HFFc6 (cell line): ENCODE measurements at regions not wholly inside any gene's neighbourhood (a gene's known extent, or its start where the extent isn't known, plus 50 kb on each side); places are given as distances from the start of the nearest gene placed in this dataset.
A peak's percentile ranks its signal among the peaks of the same experiment; 100 is the strongest.

Experiments used
- DNase-seq: peaks from one replicate; pipeline ENCODE4 v3.0.0-alpha.2; 2018
- H3K27ac Mint-ChIP-seq: 2 replicates; pipeline ENCODE4 v1.8.0; 2020; ENCODE audit warnings: mild to moderate bottlenecking, mixed read lengths
- H3K27me3 Mint-ChIP-seq: 2 replicates; pipeline ENCODE4 v1.8.0; 2021; ENCODE audit warnings: mild to moderate bottlenecking, moderate library complexity, mixed read lengths; ENCODE audit not compliant: insufficient read depth
- H3K36me3 Mint-ChIP-seq: 2 replicates; pipeline ENCODE4 v1.8.0; 2021; ENCODE audit warnings: low read depth, mixed read lengths
- H3K4me1 Mint-ChIP-seq: 2 replicates; pipeline ENCODE4 v1.8.0; 2020; ENCODE audit warnings: low read depth, mixed read lengths
- H3K4me3 Mint-ChIP-seq: 2 replicates; pipeline ENCODE4 v1.8.0; 2020; ENCODE audit warnings: mild to moderate bottlenecking, moderate library complexity, mixed read lengths
- H3K9me3 Mint-ChIP-seq: 2 replicates; pipeline ENCODE4 v1.8.0; 2020; ENCODE audit warnings: mild to moderate bottlenecking, mixed read lengths
- CTCF ChIP-seq: fragments of 200-600 bp; sonication (generic); IDR thresholded peaks from 2 replicates; pipeline ENCODE4 v1.5.0; 2021; ENCODE audit warnings: antibody characterized with exemption, mild to moderate bottlenecking

- TF ChIP-seq CTCF, result no peak
- no peaks in the 10 kb centered on the region for H3K27me3 Mint-ChIP-seq
- no peak overlapping the region; the same call in 1 of the 2 replicates for H3K27ac Mint-ChIP-seq
- H3K9me3 Mint-ChIP-seq, result no peaks in the 10 kb centered on the region
- peaks cover 14% of the 10 kb centered on the region for H3K4me1 Mint-ChIP-seq
- H3K4me3 Mint-ChIP-seq, result no peak overlapping the region
- no peaks in the 10 kb centered on the region for H3K36me3 Mint-ChIP-seq
- peak; percentile 28 for DNase-seq
These were observed 397.0 kb downstream of the METTL15 start for GRCh38 chr11:28505232-28505631.

GRCh38 chr11:28504555-28505110, 396.4 kb downstream of the METTL15 start:
- H3K27ac Mint-ChIP-seq, result no peak overlapping the region; the same call in 1 of the 2 replicates
- TF ChIP-seq CTCF, result no peak
- DNase-seq, result no peak
- no peaks in the 10 kb centered on the region for H3K36me3 Mint-ChIP-seq
- no peaks in the 10 kb centered on the region for H3K27me3 Mint-ChIP-seq
- H3K4me1 Mint-ChIP-seq, result peaks cover 14% of the 10 kb centered on the region
- H3K4me3 Mint-ChIP-seq, result no peak overlapping the region
- H3K9me3 Mint-ChIP-seq, result no peaks in the 10 kb centered on the region

GRCh38 chr11:28495333-28495732, 387.1 kb downstream of the METTL15 start:
- H3K27ac Mint-ChIP-seq, result no peak overlapping the region
- peaks cover 2% of the 10 kb centered on the region for H3K27me3 Mint-ChIP-seq
- no peak for DNase-seq
- no peaks in the 10 kb centered on the region for H3K9me3 Mint-ChIP-seq
- no peaks in the 10 kb centered on the region for H3K36me3 Mint-ChIP-seq
- no peak for TF ChIP-seq CTCF
- H3K4me1 Mint-ChIP-seq, result peaks cover 12% of the 10 kb centered on the region; the same call in 1 of the 2 replicates
- no peak overlapping the region for H3K4me3 Mint-ChIP-seq

GRCh38 chr11:28491431-28491830, 383.2 kb downstream of the METTL15 start:
- DNase-seq, result no peak
- Mint-ChIP-seq H3K4me3 (no peak overlapping the region), H3K27me3 (peaks cover 2% of the 10 kb centered on the region), H3K4me1 (peaks cover 19% of the 10 kb centered on the region; the same call in 1 of the 2 replicates), H3K27ac (no peak overlapping the region), H3K9me3 (no peaks in the 10 kb centered on the region), H3K36me3 (no peaks in the 10 kb centered on the region)
- TF ChIP-seq CTCF, result no peak

GRCh38 chr11:28490773-28491382, 382.7 kb downstream of the METTL15 start:
- Mint-ChIP-seq H3K9me3 (no peaks in the 10 kb centered on the region), H3K27me3 (no peaks in the 10 kb centered on the region)
- DNase-seq, result no peak

More at GRCh38 chr11:28490773-28491382, 382.7 kb downstream of the METTL15 start:
- peaks cover 19% of the 10 kb centered on the region; the same call in 1 of the 2 replicates for H3K4me1 Mint-ChIP-seq
- no peaks in the 10 kb centered on the region for H3K36me3 Mint-ChIP-seq
- H3K27ac Mint-ChIP-seq, result no peak overlapping the region
- no peak for TF ChIP-seq CTCF
- H3K4me3 Mint-ChIP-seq, result no peak overlapping the region
